HepG2 (cell line): ENCODE measurements at regions not wholly inside any gene's neighbourhood (a gene's known extent, or its start where the extent isn't known, plus 50 kb on each side); places are given as distances from the start of the nearest gene placed in this dataset.

Experiments
- AGO2 ChIP-seq: fragments of 200-400 bp; formaldehyde crosslinking; optimal IDR thresholded peaks from 2 replicates; pipeline ENCODE3; 2017; ENCODE audit warnings: mild to moderate bottlenecking, low read depth, low read length, moderate library complexity
- GTF3A ChIP-seq: sonication (generic); formaldehyde crosslinking; conservative IDR thresholded peaks from 2 replicates; pipeline ENCODE4 v1.4.0; 2020; ENCODE audit warnings: mild to moderate bottlenecking, missing genetic modification reagents
- KDM4B ChIP-seq: sonication (generic); formaldehyde crosslinking; IDR thresholded peaks from 2 replicates; pipeline ENCODE4 v1.4.0; 2020; ENCODE audit warnings: missing genetic modification reagents
- KLF6 ChIP-seq: IDR thresholded peaks from 2 replicates; pipeline ENCODE4 v1.8.0; 2016; ENCODE audit warnings: missing biosample characterization, missing genetic modification reagents
- MIXL1 ChIP-seq: IDR thresholded peaks from 2 replicates; pipeline ENCODE4 v1.6.1; 2016
- MXD4 ChIP-seq: IDR thresholded peaks from 2 replicates; pipeline ENCODE4 v1.6.1; 2016; ENCODE audit warnings: mild to moderate bottlenecking, missing biosample characterization, missing genetic modification reagents
- POGZ ChIP-seq: sonication (generic); formaldehyde crosslinking; IDR thresholded peaks from 2 replicates; pipeline ENCODE4 v1.4.0; 2020; ENCODE audit warnings: mild to moderate bottlenecking, missing genetic modification reagents
- REXO4 ChIP-seq: sonication (generic); formaldehyde crosslinking; IDR thresholded peaks from 2 replicates; pipeline ENCODE4 v1.8.0; 2022; ENCODE audit warnings: missing genetic modification reagents, mild to moderate bottlenecking, borderline replicate concordance
- SALL1 ChIP-seq: sonication (generic); formaldehyde crosslinking; IDR thresholded peaks from 2 replicates; pipeline ENCODE4 v1.8.0; 2022; ENCODE audit warnings: mild to moderate bottlenecking, missing genetic modification reagents
- SAP130 ChIP-seq: IDR thresholded peaks from 2 replicates; pipeline ENCODE4 v1.6.1; 2016; ENCODE audit warnings: low read depth
- SMAD3 ChIP-seq: sonication (generic); formaldehyde crosslinking; IDR thresholded peaks from 2 replicates; pipeline ENCODE4 v1.4.0; 2020; ENCODE audit warnings: missing genetic modification reagents
- SNAI1 ChIP-seq: sonication (generic); formaldehyde crosslinking; IDR thresholded peaks from 2 replicates; pipeline ENCODE4 v1.5.0; 2020; ENCODE audit warnings: mild to moderate bottlenecking, missing genetic modification reagents, borderline replicate concordance
- SOX6 ChIP-seq, 2 experiments: fragments of 450-650 bp in 1 of 2; sonication (generic) in 1 of 2; formaldehyde crosslinking in 1 of 2; IDR thresholded peaks; 2 replicates each; pipeline versions ENCODE4 v1.4.0 to v1.6.1; 2017 to 2020; ENCODE audit warnings: antibody characterized with exemption in 1 of 2, mild to moderate bottlenecking in 1 of 2, missing genetic modification reagents in 1 of 2
- ZBTB1 ChIP-seq: sonication (generic); formaldehyde crosslinking; IDR thresholded peaks from 2 replicates; pipeline ENCODE4 v1.4.0; 2020; ENCODE audit warnings: missing genetic modification reagents, borderline replicate concordance
- ZBTB7B ChIP-seq: sonication (generic); formaldehyde crosslinking; IDR thresholded peaks from 2 replicates; pipeline ENCODE4 v1.4.0; 2020; ENCODE audit warnings: missing genetic modification reagents
- ZFY ChIP-seq: sonication (generic); formaldehyde crosslinking; IDR thresholded peaks from 2 replicates; pipeline ENCODE4 v1.4.0; 2020; ENCODE audit warnings: missing genetic modification reagents
- ZMYM4 ChIP-seq: sonication (generic); formaldehyde crosslinking; IDR thresholded peaks from 2 replicates; pipeline ENCODE4 v1.8.1; 2023; ENCODE audit warnings: mild to moderate bottlenecking, missing genetic modification reagents
- ZNF12 ChIP-seq: sonication (generic); formaldehyde crosslinking; IDR thresholded peaks from 2 replicates; pipeline ENCODE4 v1.5.0; 2020; ENCODE audit warnings: missing genetic modification reagents
- ZNF234 ChIP-seq: sonication (generic); formaldehyde crosslinking; conservative IDR thresholded peaks from 2 replicates; pipeline ENCODE4 v1.5.1; 2020; ENCODE audit warnings: mild to moderate bottlenecking, missing genetic modification reagents
- ZNF24 ChIP-seq: fragments of 450-650 bp; IDR thresholded peaks from 2 replicates; pipeline ENCODE4 v1.6.1; 2017; ENCODE audit warnings: antibody characterized with exemption, mild to moderate bottlenecking
- ZNF329 ChIP-seq: sonication (generic); formaldehyde crosslinking; IDR thresholded peaks from 2 replicates; pipeline ENCODE4 v1.9.0; 2021; ENCODE audit warnings: low read depth, mild to moderate bottlenecking, missing genetic modification reagents
- TF ChIP-seq, protein P1 (sequence below): sonication (generic); formaldehyde crosslinking; IDR thresholded peaks from 2 replicates; pipeline ENCODE4 v1.5.1; 2020; ENCODE audit warnings: mild to moderate bottlenecking, missing genetic modification reagents
- TF ChIP-seq, protein P2 (sequence below): sonication (generic); formaldehyde crosslinking; IDR thresholded peaks from 2 replicates; pipeline ENCODE4 v1.4.0; 2020; ENCODE audit warnings: missing genetic modification reagents, borderline replicate concordance
- TF ChIP-seq, protein P3 (sequence below): sonication (generic); formaldehyde crosslinking; IDR thresholded peaks from 2 replicates; pipeline ENCODE4 v1.5.0; 2020; ENCODE audit warnings: mild to moderate bottlenecking, missing genetic modification reagents, borderline replicate concordance
- TF ChIP-seq, protein P4 (sequence below): IDR thresholded peaks from 2 replicates; pipeline ENCODE4 v1.6.1; 2018; ENCODE audit warnings: missing genetic modification reagents

DNA sequence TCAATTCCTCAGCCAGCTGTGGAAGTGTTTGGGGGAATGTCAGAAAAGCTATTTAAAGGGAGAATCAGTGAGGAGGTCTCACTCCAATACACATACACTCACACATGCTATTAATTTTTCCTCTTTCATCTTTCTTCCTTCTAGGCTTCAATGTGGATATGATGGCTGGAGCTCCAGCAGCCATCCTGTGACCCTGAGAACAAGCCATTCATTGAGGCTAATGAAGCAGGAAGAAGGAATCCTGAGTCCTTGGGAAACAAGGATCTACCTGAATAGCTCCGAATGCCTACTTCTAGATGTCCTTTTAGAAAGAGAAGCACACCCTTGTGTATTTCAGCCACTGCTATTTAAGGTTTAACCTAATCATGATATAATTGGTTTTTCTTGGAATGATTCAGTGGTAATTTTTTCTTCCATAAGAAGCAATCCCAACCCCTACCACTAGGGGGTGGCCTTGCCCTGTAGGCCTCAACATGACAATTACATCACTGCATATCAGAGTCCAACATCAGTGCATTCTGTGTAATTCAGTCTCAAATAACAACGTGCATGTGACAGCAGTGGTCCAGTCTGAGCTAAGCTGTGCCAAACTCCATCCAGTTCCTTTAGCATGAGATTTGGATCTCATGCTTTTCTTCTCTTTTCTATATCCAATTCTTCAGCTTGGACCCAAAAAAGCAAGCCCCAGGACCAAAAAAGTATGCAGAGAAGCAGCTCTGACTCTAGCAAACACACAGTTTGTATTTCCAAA is 85.3 kb upstream of the ANKRD1 start (continued):
- TF ChIP-seq, protein P1, sequence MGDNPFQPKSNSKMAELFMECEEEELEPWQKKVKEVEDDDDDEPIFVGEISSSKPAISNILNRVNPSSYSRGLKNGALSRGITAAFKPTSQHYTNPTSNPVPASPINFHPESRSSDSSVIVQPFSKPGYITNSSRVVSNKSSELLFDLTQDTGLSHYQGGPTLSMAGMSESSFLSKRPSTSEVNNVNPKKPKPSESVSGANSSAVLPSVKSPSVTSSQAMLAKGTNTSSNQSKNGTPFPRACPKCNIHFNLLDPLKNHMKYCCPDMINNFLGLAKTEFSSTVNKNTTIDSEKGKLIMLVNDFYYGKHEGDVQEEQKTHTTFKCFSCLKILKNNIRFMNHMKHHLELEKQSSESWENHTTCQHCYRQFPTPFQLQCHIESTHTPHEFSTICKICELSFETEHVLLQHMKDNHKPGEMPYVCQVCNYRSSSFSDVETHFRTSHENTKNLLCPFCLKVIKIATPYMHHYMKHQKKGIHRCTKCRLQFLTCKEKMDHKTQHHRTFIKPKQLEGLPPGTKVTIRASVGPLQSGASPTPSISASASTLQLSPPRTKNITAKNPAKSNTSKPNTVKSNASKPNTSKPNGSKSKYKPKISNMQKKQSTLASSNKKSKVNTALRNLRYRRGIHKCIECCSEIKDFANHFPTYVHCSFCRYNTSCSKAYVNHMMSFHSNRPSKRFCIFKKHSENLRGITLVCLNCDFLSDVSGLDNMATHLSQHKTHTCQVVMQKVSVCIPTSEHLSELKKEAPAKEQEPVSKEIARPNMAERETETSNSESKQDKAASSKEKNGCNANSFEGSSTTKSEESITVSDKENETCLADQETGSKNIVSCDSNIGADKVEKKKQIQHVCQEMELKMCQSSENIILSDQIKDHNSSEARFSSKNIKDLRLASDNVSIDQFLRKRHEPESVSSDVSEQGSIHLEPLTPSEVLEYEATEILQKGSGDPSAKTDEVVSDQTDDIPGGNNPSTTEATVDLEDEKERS (CRISPR knock-in tag) = no peak
- TF ChIP-seq ZNF12 (CRISPR knock-in tag) (no peak), ZNF24 (no peak), KLF6 (CRISPR knock-in tag) (no peak), SALL1 (CRISPR knock-in tag) (no peak), MIXL1 (CRISPR knock-in tag) (peak; percentile 57; the same call in 1 of the 2 replicates), AGO2 (no peak), ZFY (0 out of 2 replicates have a peak, but pooled peaks have one; percentile 16), SAP130 (CRISPR knock-in tag) (peak; percentile 31; the same call in 1 of the 2 replicates), KDM4B (no peak), ZNF234 (CRISPR knock-in tag) (no peak), SMAD3 (CRISPR knock-in tag) (no peak), ZNF329 (CRISPR knock-in tag) (no peak), GTF3A (CRISPR knock-in tag) (no peak), POGZ (CRISPR knock-in tag) (no peak), SNAI1 (CRISPR knock-in tag) (no peak), ZMYM4 (no peak), ZBTB7B (CRISPR knock-in tag) (no peak), ZBTB1 (CRISPR knock-in tag) (no peak), SOX6 (IDR thresholded peaks at IDR 0.05) (no peak), SOX6 (CRISPR knock-in tag; IDR thresholded peaks at IDR 0.05) (no peak), MXD4 (CRISPR knock-in tag) (no peak), REXO4 (CRISPR knock-in tag) (no peak)
- TF ChIP-seq, protein P2, sequence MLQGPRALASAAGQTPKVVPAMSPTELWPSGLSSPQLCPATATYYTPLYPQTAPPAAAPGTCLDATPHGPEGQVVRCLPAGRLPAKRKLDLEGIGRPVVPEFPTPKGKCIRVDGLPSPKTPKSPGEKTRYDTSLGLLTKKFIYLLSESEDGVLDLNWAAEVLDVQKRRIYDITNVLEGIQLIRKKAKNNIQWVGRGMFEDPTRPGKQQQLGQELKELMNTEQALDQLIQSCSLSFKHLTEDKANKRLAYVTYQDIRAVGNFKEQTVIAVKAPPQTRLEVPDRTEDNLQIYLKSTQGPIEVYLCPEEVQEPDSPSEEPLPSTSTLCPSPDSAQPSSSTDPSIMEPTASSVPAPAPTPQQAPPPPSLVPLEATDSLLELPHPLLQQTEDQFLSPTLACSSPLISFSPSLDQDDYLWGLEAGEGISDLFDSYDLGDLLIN = no peak
- TF ChIP-seq, protein P3, sequence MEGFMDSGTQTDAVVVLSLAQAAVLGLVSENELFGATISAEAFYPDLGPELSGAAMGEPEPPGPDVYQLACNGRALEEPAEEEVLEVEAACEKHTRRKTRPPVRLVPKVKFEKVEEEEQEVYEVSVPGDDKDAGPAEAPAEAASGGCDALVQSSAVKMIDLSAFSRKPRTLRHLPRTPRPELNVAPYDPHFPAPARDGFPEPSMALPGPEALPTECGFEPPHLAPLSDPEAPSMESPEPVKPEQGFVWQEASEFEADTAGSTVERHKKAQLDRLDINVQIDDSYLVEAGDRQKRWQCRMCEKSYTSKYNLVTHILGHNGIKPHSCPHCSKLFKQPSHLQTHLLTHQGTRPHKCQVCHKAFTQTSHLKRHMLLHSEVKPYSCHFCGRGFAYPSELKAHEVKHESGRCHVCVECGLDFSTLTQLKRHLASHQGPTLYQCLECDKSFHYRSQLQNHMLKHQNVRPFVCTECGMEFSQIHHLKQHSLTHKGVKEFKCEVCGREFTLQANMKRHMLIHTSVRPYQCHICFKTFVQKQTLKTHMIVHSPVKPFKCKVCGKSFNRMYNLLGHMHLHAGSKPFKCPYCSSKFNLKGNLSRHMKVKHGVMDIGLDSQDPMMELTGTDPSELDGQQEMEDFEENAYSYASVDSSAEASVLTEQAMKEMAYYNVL (CRISPR knock-in tag) = no peak
- TF ChIP-seq, protein P4, sequence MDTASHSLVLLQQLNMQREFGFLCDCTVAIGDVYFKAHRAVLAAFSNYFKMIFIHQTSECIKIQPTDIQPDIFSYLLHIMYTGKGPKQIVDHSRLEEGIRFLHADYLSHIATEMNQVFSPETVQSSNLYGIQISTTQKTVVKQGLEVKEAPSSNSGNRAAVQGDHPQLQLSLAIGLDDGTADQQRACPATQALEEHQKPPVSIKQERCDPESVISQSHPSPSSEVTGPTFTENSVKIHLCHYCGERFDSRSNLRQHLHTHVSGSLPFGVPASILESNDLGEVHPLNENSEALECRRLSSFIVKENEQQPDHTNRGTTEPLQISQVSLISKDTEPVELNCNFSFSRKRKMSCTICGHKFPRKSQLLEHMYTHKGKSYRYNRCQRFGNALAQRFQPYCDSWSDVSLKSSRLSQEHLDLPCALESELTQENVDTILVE (CRISPR knock-in tag) = no peak
